IMR-90 (cell line): ENCODE measurements at regions not wholly inside any gene's neighbourhood (a gene's known extent, or its start where the extent isn't known, plus 50 kb on each side); places are given as distances from the start of the nearest gene placed in this dataset.

Experiments
- ATAC-seq: fragments of 200-7000 bp; cut with Tn5 transposase; 2 replicates; pipeline ENCODE4 v1.9.1; 2020; ENCODE audit warnings: low read depth, mild to moderate bottlenecking, moderate library complexity
- BruUV-seq: library from RNA; stranded (reverse); fragments of 400-500 nt; replicated peaks from 2 replicates; lab custom pipeline; 2021; lab: Mats Ljungman, UMichigan
- CTCF ChIA-PET: fragments of 300-600 bp; formaldehyde crosslinking; extraction: SDS; loops from one replicate; lab custom pipeline; 2021; ENCODE audit warnings: antibody characterized with exemption; lab: Yijun Ruan, JAX
- POLR2A ChIA-PET: fragments of 300-600 bp; sonication (Branson Sonifier 250); formaldehyde crosslinking; loops from one replicate; lab custom pipeline; 2022; ENCODE audit warnings: antibody characterized with exemption; ENCODE audit not compliant: unreplicated experiment; lab: Charles Lee
- DNase-seq: peaks from one replicate; pipeline ENCODE4 v3.0.0; 2013
- H2AFZ ChIP-seq: replicated peaks from 2 replicates; pipeline ENCODE3; 2013; ENCODE audit warnings: low read length, mild to moderate bottlenecking; ENCODE audit not compliant: poor library complexity
- H2AK5ac ChIP-seq: 2 replicates; pipeline ENCODE4 v1.6.1; 2013; ENCODE audit warnings: low read depth, low read length, inconsistent platforms
- H2AK9ac ChIP-seq: replicated peaks from 2 replicates; pipeline ENCODE3; 2013; ENCODE audit warnings: mild to moderate bottlenecking, low read depth, low read length, moderate library complexity; ENCODE audit not compliant: poor library complexity
- H2BK120ac ChIP-seq: 2 replicates; pipeline ENCODE4 v1.6.1; 2013; ENCODE audit warnings: low read depth, low read length, inconsistent platforms
- H2BK15ac ChIP-seq: 3 replicates; pipeline ENCODE4 v1.6.1; 2013; ENCODE audit warnings: low read depth, low read length, inconsistent platforms
- H2BK20ac ChIP-seq: 2 replicates; pipeline ENCODE4 v1.6.1; 2013; ENCODE audit warnings: low read depth, mild to moderate bottlenecking, inconsistent platforms, low read length, moderate library complexity
- H2BK5ac ChIP-seq: 2 replicates; pipeline ENCODE4 v1.6.1; 2013; ENCODE audit warnings: mild to moderate bottlenecking, low read depth, low read length, inconsistent platforms; ENCODE audit not compliant: poor library complexity, severe bottlenecking
- H3K14ac ChIP-seq: replicated peaks from 2 replicates; pipeline ENCODE4 v1.6.1; 2013; ENCODE audit warnings: low read depth, low read length, inconsistent platforms
- H3K18ac ChIP-seq: 2 replicates; pipeline ENCODE4 v1.6.1; 2013; ENCODE audit warnings: low read depth, low read length, control low read depth
- H3K23ac ChIP-seq: 2 replicates; pipeline ENCODE4 v1.6.1; 2013; ENCODE audit warnings: low read depth, low read length, inconsistent platforms
- H3K27ac ChIP-seq: 2 replicates; pipeline ENCODE4 v1.5.1; 2013; ENCODE audit warnings: mild to moderate bottlenecking, control low read depth, low read length; ENCODE audit not compliant: insufficient read depth
- H3K27me3 ChIP-seq: 2 replicates; pipeline ENCODE4 v1.6.1; 2013; ENCODE audit warnings: low read length; ENCODE audit not compliant: control insufficient read depth, insufficient read depth
- H3K36me3 ChIP-seq: 2 replicates; pipeline ENCODE4 v1.6.1; 2013; ENCODE audit warnings: low read length, mixed read lengths; ENCODE audit not compliant: control insufficient read depth, insufficient read depth
- H3K4ac ChIP-seq: 2 replicates; pipeline ENCODE4 v1.6.1; 2013; ENCODE audit warnings: low read depth, low read length, inconsistent platforms
- H3K4me1 ChIP-seq: 2 replicates; pipeline ENCODE4 v1.6.1; 2013; ENCODE audit warnings: low read length, mixed read lengths; ENCODE audit not compliant: control insufficient read depth, insufficient read depth
- H3K4me2 ChIP-seq: 2 replicates; pipeline ENCODE4 v1.6.1; 2013; ENCODE audit warnings: low read depth, mild to moderate bottlenecking, control low read depth, low read length, moderate library complexity
- H3K4me3 ChIP-seq: 2 replicates; pipeline ENCODE4 v1.5.1; 2013; ENCODE audit warnings: low read depth, mild to moderate bottlenecking, control low read depth, low read length, moderate library complexity; ENCODE audit not compliant: insufficient read depth
- H3K56ac ChIP-seq: 2 replicates; pipeline ENCODE4 v1.6.1; 2013; ENCODE audit warnings: low read length, inconsistent platforms; ENCODE audit not compliant: insufficient read depth; ENCODE audit errors: extremely low read depth
- H3K79me1 ChIP-seq, 2 experiments: 2 replicates each; pipeline ENCODE4 v1.6.1; 2013; ENCODE audit warnings: low read length in 2 of 2, inconsistent platforms in 1 of 2, low read depth in 1 of 2
- H3K9ac ChIP-seq: 2 replicates; pipeline ENCODE4 v1.6.1; 2013; ENCODE audit warnings: low read depth, low read length, control low read depth
- H3K9me1 ChIP-seq: 2 replicates; pipeline ENCODE4 v1.6.1; 2013; ENCODE audit warnings: low read length, inconsistent platforms; ENCODE audit not compliant: insufficient read depth
- H3K9me3 ChIP-seq: 2 replicates; pipeline ENCODE4 v1.6.1; 2013; ENCODE audit warnings: low read length; ENCODE audit not compliant: control insufficient read depth, insufficient read depth
- H4K20me1 ChIP-seq: 2 replicates; pipeline ENCODE4 v1.6.1; 2013; ENCODE audit warnings: low read length, inconsistent platforms; ENCODE audit not compliant: insufficient read depth
- H4K5ac ChIP-seq: 2 replicates; pipeline ENCODE4 v1.6.1; 2013; ENCODE audit warnings: mild to moderate bottlenecking, low read depth, low read length, control low read depth
- H4K8ac ChIP-seq, 2 experiments: 2 replicates each; pipeline ENCODE4 v1.6.1; 2013; ENCODE audit warnings: low read depth in 2 of 2, low read length in 2 of 2, control low read depth in 1 of 2, inconsistent platforms in 1 of 2
- H4K91ac ChIP-seq: 2 replicates; pipeline ENCODE4 v1.6.1; 2013; ENCODE audit warnings: low read depth, low read length, inconsistent platforms; ENCODE audit not compliant: insufficient read depth
- BHLHE40 ChIP-seq: fragments of 150-350 bp; IDR thresholded peaks from 2 replicates; pipeline ENCODE4 v1.6.1; 2016; ENCODE audit warnings: mild to moderate bottlenecking, low read depth, low read length
- CHD1 ChIP-seq: IDR thresholded peaks from 2 replicates; pipeline ENCODE4 v1.6.1; 2012; ENCODE audit warnings: low read depth, low read length, improper control_type of control experiment
- MAFK ChIP-seq: IDR thresholded peaks from 2 replicates; pipeline ENCODE4 v1.6.1; 2012; ENCODE audit warnings: low read depth, low read length, improper control_type of control experiment
- MAZ ChIP-seq: IDR thresholded peaks from 2 replicates; pipeline ENCODE4 v1.6.1; 2012; ENCODE audit warnings: low read depth, mild to moderate bottlenecking, low read length, improper control_type of control experiment, moderate library complexity, borderline replicate concordance
- MXI1 ChIP-seq: IDR thresholded peaks from 2 replicates; pipeline ENCODE4 v1.6.1; 2012; ENCODE audit warnings: low read depth, mild to moderate bottlenecking, low read length, moderate library complexity, borderline replicate concordance
- NFE2L2 ChIP-seq: fragments of 150-350 bp; IDR thresholded peaks from 2 replicates; pipeline ENCODE4 v1.6.1; 2016; ENCODE audit warnings: low read depth, mild to moderate bottlenecking, low read length
- POLR2A ChIP-seq: IDR thresholded peaks from 2 replicates; pipeline ENCODE4 v1.6.1; 2012; ENCODE audit warnings: mild to moderate bottlenecking, low read depth, low read length
- RAD21 ChIP-seq: IDR thresholded peaks from 2 replicates; pipeline ENCODE4 v1.6.1; 2012; ENCODE audit warnings: low read length, improper control_type of control experiment
- RCOR1 ChIP-seq: IDR thresholded peaks from 2 replicates; pipeline ENCODE4 v1.6.1; 2012; ENCODE audit warnings: mild to moderate bottlenecking, low read length, improper control_type of control experiment; ENCODE audit not compliant: insufficient replicate concordance
- RFX5 ChIP-seq: IDR thresholded peaks from 2 replicates; pipeline ENCODE4 v1.8.0; 2012; ENCODE audit warnings: low read depth, mild to moderate bottlenecking, low read length, moderate library complexity
- SMC3 ChIP-seq: fragments of 150-350 bp; IDR thresholded peaks from 2 replicates; pipeline ENCODE4 v1.6.1; 2016; ENCODE audit warnings: low read depth, mild to moderate bottlenecking, antibody characterized with exemption, low read length, moderate library complexity
- WGBS, 2 experiments: methylation state at CpG; one replicate each; pipeline versions ENCODE4 v1.1.5 to v1.1.7; 2013; ENCODE audit warnings: missing lambda C conversion rate in 2 of 2; ENCODE audit not compliant: insufficient read length in 1 of 2; ENCODE audit errors: extremely low coverage in 2 of 2; 5-methylcytosine and 5-hydroxymethylcytosine counted together
- dilution Hi-C: fragments of 300-500 bp; cut with HindIII; formaldehyde crosslinking; loops from one replicate; pipeline ENCODE4 v1.14.3; 2018; ENCODE audit warnings: low sequenced_read_pairs; ENCODE audit not compliant: unreplicated experiment
- in situ Hi-C: fragments of 300-500 bp; cut with MboI; formaldehyde crosslinking; loops from 3 replicates; pipeline ENCODE4 v1.14.3; 2019; ENCODE audit warnings: low sequenced_read_pairs, inconsistent platforms, mixed read lengths
- intact Hi-C: fragments of 100-400 bp; cut with micrococcal nuclease; formaldehyde crosslinking; loops from 2 replicates; pipeline ENCODE4 v1.10.0; 2022
- TF ChIP-seq, protein P1 (sequence below): fragments of 150-350 bp; IDR thresholded peaks from 2 replicates; pipeline ENCODE4 v1.6.1; 2017; ENCODE audit warnings: mild to moderate bottlenecking, antibody characterized with exemption, low read length, low read depth
- TF ChIP-seq, protein P2 (sequence below): conservative IDR thresholded peaks from 2 replicates; pipeline ENCODE4 v1.5.1; 2012; ENCODE audit warnings: mild to moderate bottlenecking, low read depth, low read length, improper control_type of control experiment
- TF ChIP-seq, protein P3 (sequence below): fragments of 150-350 bp; IDR thresholded peaks from 2 replicates; pipeline ENCODE4 v1.6.1; 2016; ENCODE audit warnings: low read depth, mild to moderate bottlenecking, low read length, moderate library complexity, borderline replicate concordance

DNA sequence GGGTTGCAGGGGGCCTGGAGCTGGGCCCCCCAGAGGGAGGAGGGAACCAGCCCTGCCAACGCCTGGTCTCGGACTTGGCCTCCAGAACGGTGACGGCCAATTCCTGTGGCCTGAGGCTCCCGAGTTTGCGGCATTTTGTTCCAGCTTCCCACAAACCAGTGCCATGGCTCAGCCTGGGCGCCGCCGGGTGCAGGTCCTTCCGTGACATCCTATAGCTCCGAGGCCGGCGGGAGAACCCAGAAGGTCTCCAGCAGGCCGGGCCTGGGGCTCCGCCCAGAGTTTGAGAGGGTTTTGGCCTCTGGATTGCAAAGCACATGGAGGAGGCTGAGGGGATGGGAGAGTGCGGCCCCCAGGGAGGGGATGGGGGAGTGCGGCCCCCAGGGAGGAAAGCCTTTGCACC, 92.6 kb downstream of the UNCX start:
- BruUV-seq, result no TSS peak
- Histone ChIP-seq H3K9me3 (no peaks in the 10 kb centered on the region), H2BK5ac (no peak overlapping the region), H2BK20ac (no peak overlapping the region), H3K27me3 (peaks cover 45% of the 10 kb centered on the region), H3K4me2 (no peak overlapping the region), H3K18ac (no peak overlapping the region), H4K20me1 (no peaks in the 10 kb centered on the region), H4K8ac (no peak overlapping the region), H3K4ac (no peak overlapping the region), H2AK9ac (no peak overlapping the region), H3K4me3 (no peak overlapping the region), H3K23ac (no peak overlapping the region), H2BK15ac (no peak overlapping the region), H2AFZ (no peak overlapping the region), H3K4me1 (no peaks in the 10 kb centered on the region), H4K5ac (no peak overlapping the region), H2BK120ac (no peak overlapping the region), H3K9ac (no peak overlapping the region), H3K9me1 (no peaks in the 10 kb centered on the region), H2AK5ac (no peak overlapping the region), H3K56ac (no peak overlapping the region), H4K91ac (no peak overlapping the region), H3K27ac (no peak overlapping the region), H3K14ac (no peak overlapping the region), H3K79me1 (no peaks in the 10 kb centered on the region), H3K36me3 (no peaks in the 10 kb centered on the region)
- WGBS, 2 experiments, result 64% methylated on average over 13 of the region's 17 CpGs; no CpG with 5 or more reads in 1 of the 2 experiments
- intact Hi-C loops, result no loop called here
- no peak for DNase-seq
- no peak for ATAC-seq
- in situ Hi-C loops, result no loop called here
- ChIA-PET CTCF (no interaction called here), POLR2A (no interaction called here)
- dilution Hi-C loops, result no loop called here
- TF ChIP-seq MAZ, result no peak
- no peak for TF ChIP-seq BHLHE40
- TF ChIP-seq, protein P1, sequence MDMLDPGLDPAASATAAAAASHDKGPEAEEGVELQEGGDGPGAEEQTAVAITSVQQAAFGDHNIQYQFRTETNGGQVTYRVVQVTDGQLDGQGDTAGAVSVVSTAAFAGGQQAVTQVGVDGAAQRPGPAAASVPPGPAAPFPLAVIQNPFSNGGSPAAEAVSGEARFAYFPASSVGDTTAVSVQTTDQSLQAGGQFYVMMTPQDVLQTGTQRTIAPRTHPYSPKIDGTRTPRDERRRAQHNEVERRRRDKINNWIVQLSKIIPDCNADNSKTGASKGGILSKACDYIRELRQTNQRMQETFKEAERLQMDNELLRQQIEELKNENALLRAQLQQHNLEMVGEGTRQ, result no peak
- TF ChIP-seq, protein P2, sequence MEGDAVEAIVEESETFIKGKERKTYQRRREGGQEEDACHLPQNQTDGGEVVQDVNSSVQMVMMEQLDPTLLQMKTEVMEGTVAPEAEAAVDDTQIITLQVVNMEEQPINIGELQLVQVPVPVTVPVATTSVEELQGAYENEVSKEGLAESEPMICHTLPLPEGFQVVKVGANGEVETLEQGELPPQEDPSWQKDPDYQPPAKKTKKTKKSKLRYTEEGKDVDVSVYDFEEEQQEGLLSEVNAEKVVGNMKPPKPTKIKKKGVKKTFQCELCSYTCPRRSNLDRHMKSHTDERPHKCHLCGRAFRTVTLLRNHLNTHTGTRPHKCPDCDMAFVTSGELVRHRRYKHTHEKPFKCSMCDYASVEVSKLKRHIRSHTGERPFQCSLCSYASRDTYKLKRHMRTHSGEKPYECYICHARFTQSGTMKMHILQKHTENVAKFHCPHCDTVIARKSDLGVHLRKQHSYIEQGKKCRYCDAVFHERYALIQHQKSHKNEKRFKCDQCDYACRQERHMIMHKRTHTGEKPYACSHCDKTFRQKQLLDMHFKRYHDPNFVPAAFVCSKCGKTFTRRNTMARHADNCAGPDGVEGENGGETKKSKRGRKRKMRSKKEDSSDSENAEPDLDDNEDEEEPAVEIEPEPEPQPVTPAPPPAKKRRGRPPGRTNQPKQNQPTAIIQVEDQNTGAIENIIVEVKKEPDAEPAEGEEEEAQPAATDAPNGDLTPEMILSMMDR, result no peak
- TF ChIP-seq, protein P3, sequence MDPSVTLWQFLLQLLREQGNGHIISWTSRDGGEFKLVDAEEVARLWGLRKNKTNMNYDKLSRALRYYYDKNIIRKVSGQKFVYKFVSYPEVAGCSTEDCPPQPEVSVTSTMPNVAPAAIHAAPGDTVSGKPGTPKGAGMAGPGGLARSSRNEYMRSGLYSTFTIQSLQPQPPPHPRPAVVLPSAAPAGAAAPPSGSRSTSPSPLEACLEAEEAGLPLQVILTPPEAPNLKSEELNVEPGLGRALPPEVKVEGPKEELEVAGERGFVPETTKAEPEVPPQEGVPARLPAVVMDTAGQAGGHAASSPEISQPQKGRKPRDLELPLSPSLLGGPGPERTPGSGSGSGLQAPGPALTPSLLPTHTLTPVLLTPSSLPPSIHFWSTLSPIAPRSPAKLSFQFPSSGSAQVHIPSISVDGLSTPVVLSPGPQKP, result no peak
- no peak for TF ChIP-seq RCOR1
- TF ChIP-seq SMC3, result no peak
- no peak for TF ChIP-seq NFE2L2
- no peak for TF ChIP-seq MAFK
- no peak for TF ChIP-seq CHD1
- no peak for TF ChIP-seq RAD21
- no peak for TF ChIP-seq RFX5
- no peak for TF ChIP-seq MXI1
- no peak for TF ChIP-seq POLR2A
